GM12878 (cell line): ENCODE measurements at regions not wholly inside any gene's neighbourhood (a gene's known extent, or its start where the extent isn't known, plus 50 kb on each side); places are given as distances from the start of the nearest gene placed in this dataset.

Experiments used
- ATAC-seq: fragments of 200-7000 bp; cut with Tn5 transposase; 3 replicates; pipeline ENCODE4 v1.9.1; 2020; ENCODE audit warnings: mild to moderate bottlenecking, moderate library complexity
- BruUV-seq: library from RNA; stranded (reverse); fragments of 400-500 nt; replicated peaks from 2 replicates; lab custom pipeline; 2021; lab: Mats Ljungman, UMichigan
- CTCF ChIA-PET: fragments of 300-600 bp; sonication (Branson Sonifier 250); formaldehyde crosslinking; extraction: SDS; loops from one replicate; lab custom pipeline; 2021; ENCODE audit warnings: inconsistent platforms; lab: Yijun Ruan, JAX
- POLR2A ChIA-PET: fragments of 350-600 bp; formaldehyde crosslinking; extraction: SDS; loops from one replicate; lab custom pipeline; 2021; ENCODE audit warnings: inconsistent platforms; lab: Charles Lee
- RAD21 ChIA-PET: fragments of 300-600 bp; sonication (Branson Sonifier 250); formaldehyde crosslinking; loops from one replicate; lab custom pipeline; 2023; ENCODE audit warnings: antibody characterized with exemption; ENCODE audit not compliant: unreplicated experiment; lab: Charles Lee
- SMC1A ChIA-PET: fragments of 300-600 bp; sonication (Branson Sonifier 250); formaldehyde crosslinking; loops from one replicate; lab custom pipeline; 2023; ENCODE audit not compliant: unreplicated experiment, uncharacterized antibody; lab: Charles Lee
- DNase-seq: peaks from one replicate; pipeline ENCODE4 v3.0.0-alpha.2; 2011; ENCODE audit warnings: low read depth, low spot score
- FAIRE-seq: peaks from 3 replicates; lab custom pipeline; 2011; peaks lifted over from hg19 to GRCh38; lab: Jason Lieb, UNC
- H2AFZ ChIP-seq: 2 replicates; pipeline ENCODE4 v1.6.0; 2011; ENCODE audit warnings: low read depth, low read length, control low read depth; ENCODE audit not compliant: control insufficient read depth
- H3K27ac ChIP-seq: 2 replicates; pipeline ENCODE4 v1.5.1; 2011; ENCODE audit warnings: control low read depth; ENCODE audit not compliant: control insufficient read depth, insufficient read depth
- H3K27me3 ChIP-seq, 2 experiments: replicated peaks in 1 of 2; 2 replicates each; pipeline versions ENCODE4 v1.6.0 to v1.6.1; 2011; ENCODE audit warnings: low read length in 1 of 2; ENCODE audit not compliant: control insufficient read depth in 2 of 2, insufficient read depth in 2 of 2
- H3K36me3 ChIP-seq, 2 experiments: 2 replicates each; pipeline ENCODE4 v1.5.1; 2011; ENCODE audit warnings: low read length in 1 of 2; ENCODE audit not compliant: control insufficient read depth in 2 of 2, insufficient read depth in 2 of 2
- H3K4me1 ChIP-seq: 2 replicates; pipeline ENCODE4 v1.6.1; 2011; ENCODE audit warnings: mild to moderate bottlenecking, low read length, moderate library complexity, mixed read lengths; ENCODE audit not compliant: control insufficient read depth, insufficient read depth
- H3K4me2 ChIP-seq: 2 replicates; pipeline ENCODE4 v1.6.0; 2011; ENCODE audit warnings: control low read depth; ENCODE audit not compliant: control insufficient read depth, insufficient read depth
- H3K4me3 ChIP-seq: fragments of 200-600 bp; sonication (generic); 2 replicates; pipeline ENCODE4 v1.5.1; 2016
- H3K79me2 ChIP-seq: 2 replicates; pipeline ENCODE4 v1.6.0; 2011; ENCODE audit warnings: low read length; ENCODE audit not compliant: control insufficient read depth, insufficient read depth
- H3K9ac ChIP-seq: 2 replicates; pipeline ENCODE4 v1.8.0; 2011; ENCODE audit warnings: low read length, control low read depth, mixed read lengths; ENCODE audit not compliant: control insufficient read depth, insufficient read depth
- H3K9me3 ChIP-seq: replicated peaks from 3 replicates; pipeline ENCODE4 v1.5.1; 2011; ENCODE audit warnings: mild to moderate bottlenecking, low read length; ENCODE audit not compliant: control insufficient read depth, insufficient read depth
- H4K20me1 ChIP-seq: 2 replicates; pipeline ENCODE4 v1.6.0; 2011; ENCODE audit not compliant: control insufficient read depth, insufficient read depth
- BCL3 ChIP-seq: IDR thresholded peaks from 2 replicates; pipeline ENCODE4 v1.6.1; 2011; ENCODE audit warnings: borderline replicate concordance, low read depth, mild to moderate bottlenecking, moderate library complexity, low read length; ENCODE audit not compliant: insufficient read depth, poor library complexity, severe bottlenecking
- BHLHE40 ChIP-seq, 2 experiments: fragments of 450-650 bp in 1 of 2; IDR thresholded peaks; 2 replicates each; pipeline ENCODE4 v1.6.1; 2011 to 2017; ENCODE audit warnings: low read depth in 2 of 2, borderline replicate concordance in 1 of 2, improper control_type of control experiment in 1 of 2, low read length in 1 of 2, mild to moderate bottlenecking in 1 of 2
- IKZF2 ChIP-seq, 2 experiments: fragments of 450-650 bp; IDR thresholded peaks; 2 replicates each; pipeline ENCODE4 v1.6.1; 2017; ENCODE audit warnings: mild to moderate bottlenecking in 2 of 2, moderate library complexity in 2 of 2
- JUND ChIP-seq: IDR thresholded peaks from 2 replicates; pipeline ENCODE4 v1.6.1; 2012; ENCODE audit warnings: low read depth, mild to moderate bottlenecking, low read length, improper control_type of control experiment, moderate library complexity
- MEF2A ChIP-seq: IDR thresholded peaks from 2 replicates; pipeline ENCODE4 v1.6.1; 2011; ENCODE audit warnings: low read depth, mild to moderate bottlenecking, low read length, moderate library complexity; ENCODE audit not compliant: insufficient read depth
- POLR2AphosphoS2 ChIP-seq: IDR thresholded peaks from 2 replicates; pipeline ENCODE4 v1.6.1; 2011; ENCODE audit warnings: low read depth, mild to moderate bottlenecking, low read length, improper control_type of control experiment, moderate library complexity
- POU2F2 ChIP-seq: IDR thresholded peaks from 3 replicates; pipeline ENCODE4 v1.6.1; 2011; ENCODE audit warnings: low read depth, mild to moderate bottlenecking, low read length, borderline replicate concordance
- RAD51 ChIP-seq: fragments of 450-650 bp; IDR thresholded peaks from 2 replicates; pipeline ENCODE4 v1.6.1; 2016; ENCODE audit warnings: moderate library complexity, mild to moderate bottlenecking, inconsistent platforms
- SUZ12 ChIP-seq: fragments of 200-600 bp; sonication (generic); IDR thresholded peaks from one replicate; pipeline ENCODE4 v1.6.1; 2018; ENCODE audit warnings: antibody characterized with exemption, mild to moderate bottlenecking; ENCODE audit not compliant: unreplicated experiment
- WGBS: methylation state at CpG from one replicate; pipeline ENCODE4 v1.1.6; 2016; ENCODE audit warnings: low lambda C conversion rate; ENCODE audit not compliant: insufficient replicate concordance, insufficient coverage; ENCODE audit errors: missing lambda C conversion rate; 5-methylcytosine and 5-hydroxymethylcytosine counted together
- in situ Hi-C: fragments of 300-500 bp; cut with MboI; formaldehyde crosslinking; loops from 9 replicates; pipeline ENCODE4 v1.14.3; 2018; ENCODE audit warnings: mixed read lengths
- intact Hi-C: fragments of 100-400 bp; cut with micrococcal nuclease; formaldehyde crosslinking; loops from one replicate; pipeline ENCODE4 v1.14.2; 2022; ENCODE audit not compliant: unreplicated experiment

DNA sequence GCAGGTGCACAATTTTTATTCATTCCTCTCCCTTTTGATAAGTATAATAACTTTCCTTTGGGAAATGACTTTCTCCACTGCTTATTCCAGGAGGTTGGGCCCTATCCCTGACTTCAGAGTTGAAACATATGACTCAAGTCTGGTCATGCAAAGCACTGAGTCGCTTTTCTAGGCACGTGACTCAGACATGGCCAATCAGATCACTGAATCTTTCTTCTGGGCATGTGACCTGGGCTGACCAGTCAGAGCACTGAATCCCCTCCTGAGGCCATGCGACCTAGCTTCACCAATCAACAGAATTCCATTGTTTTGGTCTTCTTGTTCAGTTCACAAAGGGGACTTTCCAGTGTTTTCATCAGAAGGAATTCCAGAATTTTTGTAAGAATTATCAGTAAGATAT lies 377.1 kb upstream of the KITLG start:
- BruUV-seq: no TSS peak
- Histone ChIP-seq H3K4me2 (no peak overlapping the region), H3K27ac (no peak overlapping the region), H3K4me3 (no peak overlapping the region), H4K20me1 (no peaks in the 10 kb centered on the region), H3K79me2 (no peaks in the 10 kb centered on the region), H3K36me3 (no peaks in the 10 kb centered on the region), H3K9me3 (no peaks in the 10 kb centered on the region), H3K4me1 (no peaks in the 10 kb centered on the region), H2AFZ (no peak overlapping the region), H3K9ac (no peak overlapping the region), H3K27me3 (no peaks in the 10 kb centered on the region; a peak in 1 of 4 replicates)
- FAIRE-seq (no peak), ATAC-seq (no peak), DNase-seq (no peak)
- ChIA-PET RAD21 (no interaction called here), POLR2A (no interaction called here), SMC1A (no interaction called here), CTCF (interaction anchor here (1.9 kb wide), 1 partner anchor 9 kb away, joined by 6 read pairs; no protein-coding TSS in a partner anchor)
- TF ChIP-seq RAD51: peak; percentile 22; the same call in 1 of the 2 replicates
- TF ChIP-seq BCL3: no peak
- TF ChIP-seq POLR2AphosphoS2: no peak
- TF ChIP-seq MEF2A: no peak
- TF ChIP-seq SUZ12: no peak
- 0 out of 4 replicates have a peak, but pooled peaks of 1 of the 2 experiments have one; percentile 18 for TF ChIP-seq BHLHE40 (IDR thresholded peaks at IDR 0.05; ENCODE audit: borderline replicate concordance in 1 of 2, low read depth in 2 of 2, low read length in 1 of 2)
- no peak for TF ChIP-seq POU2F2
- no peak for TF ChIP-seq IKZF2 (IDR thresholded peaks at IDR 0.05)
- TF ChIP-seq JUND: no peak
- 2% methylated on average over 3 of the region's 3 CpGs for WGBS
- intact Hi-C loops: no loop called here
- in situ Hi-C loops: no loop called here
